Liver (tissue), 8 donors: ENCODE measurements at regions not wholly inside any gene's neighbourhood (a gene's known extent, or its start where the extent isn't known, plus 50 kb on each side); places are given as distances from the start of the nearest gene placed in this dataset.

Source experiments
- DNase-seq: peaks from one replicate; pipeline ENCODE4 v3.0.0-alpha.2; 2017; ENCODE audit warnings: low spot score
- H3K27ac ChIP-seq, 2 donors: one replicate each; pipeline ENCODE4 v1.7.0; 2013; ENCODE audit warnings: inconsistent platforms in 2 of 2, low read length in 2 of 2, control low read depth in 1 of 2, low read depth in 1 of 2, mild to moderate bottlenecking in 1 of 2
- H3K27me3 ChIP-seq, 4 donors: one replicate each; pipeline versions ENCODE4 v1.6.1 to v1.7.0; 2013; ENCODE audit warnings: low read length in 3 of 4, inconsistent platforms in 1 of 4, mild to moderate bottlenecking in 1 of 4, moderate library complexity in 1 of 4; ENCODE audit not compliant: control insufficient read depth in 4 of 4, insufficient read depth in 4 of 4
- H3K36me3 ChIP-seq, 4 donors: one replicate each; pipeline versions ENCODE4 v1.6.1 to v1.7.0; 2013; ENCODE audit warnings: low read length in 3 of 4, mild to moderate bottlenecking in 3 of 4, low read depth in 1 of 4, moderate library complexity in 1 of 4; ENCODE audit not compliant: control insufficient read depth in 4 of 4, insufficient read depth in 3 of 4
- H3K4me1 ChIP-seq, 4 donors: one replicate each; pipeline versions ENCODE4 v1.6.1 to v1.7.0; 2013; ENCODE audit warnings: low read length in 3 of 4, mild to moderate bottlenecking in 3 of 4, moderate library complexity in 1 of 4; ENCODE audit not compliant: control insufficient read depth in 4 of 4, insufficient read depth in 4 of 4
- H3K4me3 ChIP-seq, 3 donors: one replicate each; pipeline versions ENCODE4 v1.6.1 to v1.7.0; 2013; ENCODE audit warnings: low read length in 3 of 3, control low read depth in 1 of 3, low read depth in 1 of 3, mild to moderate bottlenecking in 1 of 3
- H3K9ac ChIP-seq, 2 donors: one replicate each; pipeline ENCODE4 v1.7.0; 2013; ENCODE audit warnings: low read length in 2 of 2, mild to moderate bottlenecking in 2 of 2, moderate library complexity in 2 of 2, control low read depth in 1 of 2, low read depth in 1 of 2
- H3K9me3 ChIP-seq, 4 donors: one replicate each; pipeline versions ENCODE4 v1.6.1 to v1.7.0; 2013; ENCODE audit warnings: low read length in 3 of 4; ENCODE audit not compliant: control insufficient read depth in 4 of 4
- CTCF ChIP-seq: fragments of 150-350 bp; IDR thresholded peaks from 2 replicates; pipeline ENCODE4 v1.5.1; 2017; ENCODE audit warnings: improper control_type of control experiment, low read depth, low read length; ENCODE audit not compliant: missing input control
- FOXA1 ChIP-seq: IDR thresholded peaks from 2 replicates; pipeline ENCODE4 v1.6.1; 2016; ENCODE audit warnings: antibody characterized with exemption
- FOXA2 ChIP-seq: IDR thresholded peaks from 2 replicates; pipeline ENCODE4 v1.6.1; 2016; ENCODE audit warnings: antibody characterized with exemption
- GABPA ChIP-seq, 2 donors: IDR thresholded peaks in 1 of 2; conservative IDR thresholded peaks in 1 of 2; 2 replicates each; pipeline ENCODE4 v1.6.1; 2016; ENCODE audit warnings: antibody characterized with exemption in 2 of 2, mild to moderate bottlenecking in 1 of 2, moderate library complexity in 1 of 2
- HNF4A ChIP-seq, 2 donors: conservative IDR thresholded peaks; 2 replicates each; pipeline ENCODE4 v1.6.1; 2016; ENCODE audit warnings: antibody characterized with exemption in 2 of 2, mild to moderate bottlenecking in 2 of 2
- HNF4G ChIP-seq: IDR thresholded peaks from 2 replicates; pipeline ENCODE4 v1.6.1; 2016; ENCODE audit warnings: antibody characterized with exemption
- JUND ChIP-seq, 2 donors: IDR thresholded peaks; 2 replicates each; pipeline ENCODE4 v1.6.1; 2016; ENCODE audit warnings: antibody characterized with exemption in 2 of 2
- MAX ChIP-seq: IDR thresholded peaks from 2 replicates; pipeline ENCODE4 v1.6.1; 2016; ENCODE audit warnings: antibody characterized with exemption
- NR2F2 ChIP-seq: IDR thresholded peaks from 2 replicates; pipeline ENCODE4 v1.6.1; 2016; ENCODE audit warnings: antibody characterized with exemption
- RAD21 ChIP-seq, 2 donors: IDR thresholded peaks; 2 replicates each; pipeline ENCODE4 v1.6.1; 2016; ENCODE audit warnings: antibody characterized with exemption in 2 of 2, mild to moderate bottlenecking in 2 of 2
- REST ChIP-seq: IDR thresholded peaks from 2 replicates; pipeline ENCODE4 v1.6.1; 2016; ENCODE audit warnings: antibody characterized with exemption, mild to moderate bottlenecking
- TAF1 ChIP-seq: conservative IDR thresholded peaks from 2 replicates; pipeline ENCODE4 v1.6.1; 2016; ENCODE audit warnings: antibody characterized with exemption, mild to moderate bottlenecking
- YY1 ChIP-seq: IDR thresholded peaks from 2 replicates; pipeline ENCODE4 v1.6.1; 2016; ENCODE audit warnings: antibody characterized with exemption, mild to moderate bottlenecking
- ZBTB33 ChIP-seq: IDR thresholded peaks from 2 replicates; pipeline ENCODE4 v1.6.1; 2016; ENCODE audit warnings: antibody characterized with exemption
- WGBS: extraction: QIAGEN DNeasy Blood & Tissue Kit; methylation state at CpG from one replicate; pipeline ENCODE4 v1.1.7; 2013; 5-methylcytosine and 5-hydroxymethylcytosine counted together
- donor health status: healthy.
- donor health status: healthy.
- donor health status: healthy.
- donor health status: healthy.
- donor health status: healthy.

GRCh38 chrY:21253455-21254248, 257.5 kb upstream of the RBMY1B start:
- H3K27ac ChIP-seq = no peak overlapping the region
- no peak for DNase-seq
- peaks cover 0 to 7% (median 0%) of the 10 kb centered on the region in 4 donors for H3K4me1 ChIP-seq
- no peaks in the 10 kb centered on the region for H3K36me3 ChIP-seq
- no peak overlapping the region for H3K4me3 ChIP-seq
- TF ChIP-seq RAD21 (IDR thresholded peaks at IDR 0.05) = no peak
- peak in 1 of 2 donors; percentile 43 for TF ChIP-seq HNF4A (conservative IDR thresholded peaks at IDR 0.05)
- WGBS = 31% methylated on average over 2 of the region's 2 CpGs
- no peaks in the 10 kb centered on the region for H3K27me3 ChIP-seq
- H3K9me3 ChIP-seq = no peaks in the 10 kb centered on the region
- H3K9ac ChIP-seq = no peak overlapping the region

GRCh38 chrY:21254476-21254875, 256.7 kb upstream of the RBMY1B start:
- Histone ChIP-seq H3K27me3 (no peaks in the 10 kb centered on the region), H3K4me3 (no peak overlapping the region), H3K9me3 (no peaks in the 10 kb centered on the region), H3K9ac (no peak overlapping the region), H3K4me1 (peaks cover 0 to 7% (median 0%) of the 10 kb centered on the region in 4 donors), H3K27ac (no peak overlapping the region), H3K36me3 (no peaks in the 10 kb centered on the region)
- DNase-seq = no peak
- TF ChIP-seq TAF1 (no peak), GABPA (IDR thresholded peaks at IDR 0.05 in 1 of 2, conservative IDR thresholded peaks at IDR 0.05 in 1 of 2) (no peak), YY1 (no peak), FOXA1 (no peak), NR2F2 (no peak), HNF4G (no peak), ZBTB33 (no peak), RAD21 (IDR thresholded peaks at IDR 0.05) (no peak), JUND (IDR thresholded peaks at IDR 0.05) (no peak), FOXA2 (no peak), CTCF (no peak), REST (no peak), MAX (no peak)
- 19% methylated on average over 2 of the region's 2 CpGs for WGBS
